ENCODE measurements at regions not wholly inside any gene's neighbourhood (a gene's known extent, or its start where the extent isn't known, plus 50 kb on each side); places are given as distances from the start of the nearest gene placed in this dataset.
A peak's percentile ranks its signal among the peaks of the same experiment; 100 is the strongest.

- H3K36me3 ChIP-seq (ENCODE audit: control insufficient read depth, insufficient read depth, low read length), result no peaks in the 10 kb centered on the region
- H3K27me3 ChIP-seq (ENCODE audit: control insufficient read depth, insufficient read depth, low read length), result no peaks in the 10 kb centered on the region
- H3K9me3 ChIP-seq (ENCODE audit: control insufficient read depth, low read length), result no peaks in the 10 kb centered on the region
- peaks cover 25% of the 10 kb centered on the region for H3K4me1 ChIP-seq (ENCODE audit: control insufficient read depth, insufficient read depth, low read length)
- peak overlapping the region; percentile 89 for H3K9ac ChIP-seq (ENCODE audit: low read length)
- peak overlapping the region; percentile 86 for H3K4me3 ChIP-seq (ENCODE audit: low read length)
Measured at GRCh38 chr3:11720917-11721411, 77.2 kb upstream of the VGLL4 start.

GRCh38 chr3:11720304-11720898 is 76.7 kb upstream of the VGLL4 start:
- Histone ChIP-seq H3K27me3 (ENCODE audit: control insufficient read depth, insufficient read depth, low read length) (no peaks in the 10 kb centered on the region), H3K9me3 (ENCODE audit: control insufficient read depth, low read length) (no peaks in the 10 kb centered on the region), H3K36me3 (ENCODE audit: control insufficient read depth, insufficient read depth, low read length) (no peaks in the 10 kb centered on the region), H3K9ac (ENCODE audit: low read length) (peak overlapping the region; percentile 89), H3K4me1 (ENCODE audit: control insufficient read depth, insufficient read depth, low read length) (peaks cover 25% of the 10 kb centered on the region), H3K4me3 (ENCODE audit: low read length) (peak overlapping the region; percentile 86)

- H3K9me3 ChIP-seq (ENCODE audit: control insufficient read depth, low read length), result no peaks in the 10 kb centered on the region
- H3K4me1 ChIP-seq (ENCODE audit: control insufficient read depth, insufficient read depth, low read length), result peaks cover 25% of the 10 kb centered on the region
- no peaks in the 10 kb centered on the region for H3K36me3 ChIP-seq (ENCODE audit: control insufficient read depth, insufficient read depth, low read length)
- H3K27me3 ChIP-seq (ENCODE audit: control insufficient read depth, insufficient read depth, low read length), result no peaks in the 10 kb centered on the region
- H3K9ac ChIP-seq (ENCODE audit: low read length), result peak overlapping the region; percentile 89
- H3K4me3 ChIP-seq (ENCODE audit: low read length), result peak overlapping the region; percentile 86
Measured at GRCh38 chr3:11719406-11720303, 75.9 kb upstream of the VGLL4 start.

DNA sequence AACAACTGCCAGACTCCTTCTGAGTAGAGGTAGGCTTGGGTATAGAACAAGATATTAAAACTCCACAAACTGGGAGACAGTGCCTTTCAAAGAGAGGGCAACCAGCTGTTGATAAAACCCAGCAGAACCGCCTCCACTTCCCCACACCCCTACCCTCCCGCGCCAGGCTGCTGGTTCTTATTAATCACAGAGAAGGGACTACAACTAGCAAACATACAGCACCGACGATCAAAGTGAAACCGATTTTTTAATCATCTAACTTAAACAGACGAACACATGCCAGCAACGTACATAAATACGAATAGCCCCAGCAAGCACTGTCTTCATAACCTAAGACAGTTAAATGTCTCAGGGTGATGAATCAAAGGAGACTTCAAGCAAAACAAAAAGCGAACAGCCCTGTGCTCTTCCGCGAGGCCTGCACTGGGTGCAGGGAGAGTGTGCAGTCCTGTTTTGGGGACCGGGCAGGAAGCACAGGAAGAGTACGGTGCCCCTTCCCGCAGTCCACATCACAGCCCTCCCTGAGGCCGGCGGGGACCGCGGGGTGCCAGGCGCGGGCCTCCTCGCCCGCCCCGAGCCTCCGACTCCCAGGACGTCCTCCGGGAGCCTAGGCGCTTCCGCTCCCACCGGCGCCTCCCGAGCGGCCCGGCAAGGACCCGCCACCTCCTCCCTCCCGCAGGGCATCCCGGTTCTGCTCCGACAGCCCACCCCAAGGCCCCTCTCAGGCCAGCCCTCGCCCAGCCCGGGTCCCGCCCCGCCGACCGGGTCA is 75.1 kb upstream of the VGLL4 start:
- Histone ChIP-seq H3K4me3 (ENCODE audit: low read length) (peak overlapping the region; percentile 86), H3K4me1 (ENCODE audit: control insufficient read depth, insufficient read depth, low read length) (peaks cover 25% of the 10 kb centered on the region), H3K27me3 (ENCODE audit: control insufficient read depth, insufficient read depth, low read length) (no peaks in the 10 kb centered on the region), H3K36me3 (ENCODE audit: control insufficient read depth, insufficient read depth, low read length) (no peaks in the 10 kb centered on the region), H3K9ac (ENCODE audit: low read length) (peak overlapping the region; percentile 89), H3K9me3 (ENCODE audit: control insufficient read depth, low read length) (no peaks in the 10 kb centered on the region)

- Histone ChIP-seq H3K4me3 (ENCODE audit: low read length) (peak overlapping the region; percentile 86), H3K9ac (ENCODE audit: low read length) (peak overlapping the region; percentile 89)
Measured at GRCh38 chr3:11717768-11718636, 74.3 kb upstream of the VGLL4 start.

GRCh38 chr3:11717301-11717700 is 73.6 kb upstream of the VGLL4 start:
- no peak overlapping the region for H3K4me3 ChIP-seq (ENCODE audit: low read length)

More at GRCh38 chr3:11717768-11718636, 74.3 kb upstream of the VGLL4 start:
- Histone ChIP-seq H3K36me3 (ENCODE audit: control insufficient read depth, insufficient read depth, low read length) (no peaks in the 10 kb centered on the region), H3K9me3 (ENCODE audit: control insufficient read depth, low read length) (no peaks in the 10 kb centered on the region), H3K27me3 (ENCODE audit: control insufficient read depth, insufficient read depth, low read length) (no peaks in the 10 kb centered on the region), H3K4me1 (ENCODE audit: control insufficient read depth, insufficient read depth, low read length) (peaks cover 25% of the 10 kb centered on the region)

GRCh38 chr3:11716573-11717290 is 73.0 kb upstream of the VGLL4 start:
- Histone ChIP-seq H3K9ac (ENCODE audit: low read length) (peak overlapping the region; percentile 12), H3K4me1 (ENCODE audit: control insufficient read depth, insufficient read depth, low read length) (peaks cover 23% of the 10 kb centered on the region), H3K27me3 (ENCODE audit: control insufficient read depth, insufficient read depth, low read length) (no peaks in the 10 kb centered on the region), H3K4me3 (ENCODE audit: low read length) (no peak overlapping the region), H3K9me3 (ENCODE audit: control insufficient read depth, low read length) (no peaks in the 10 kb centered on the region), H3K36me3 (ENCODE audit: control insufficient read depth, insufficient read depth, low read length) (no peaks in the 10 kb centered on the region)

More at GRCh38 chr3:11717301-11717700, 73.6 kb upstream of the VGLL4 start:
- Histone ChIP-seq H3K4me1 (ENCODE audit: control insufficient read depth, insufficient read depth, low read length) (peaks cover 25% of the 10 kb centered on the region), H3K36me3 (ENCODE audit: control insufficient read depth, insufficient read depth, low read length) (no peaks in the 10 kb centered on the region), H3K27me3 (ENCODE audit: control insufficient read depth, insufficient read depth, low read length) (no peaks in the 10 kb centered on the region), H3K9ac (ENCODE audit: low read length) (no peak overlapping the region), H3K9me3 (ENCODE audit: control insufficient read depth, low read length) (no peaks in the 10 kb centered on the region)

- no peak overlapping the region for H3K9ac ChIP-seq (ENCODE audit: low read length)
- peaks cover 12% of the 10 kb centered on the region for H3K4me1 ChIP-seq (ENCODE audit: control insufficient read depth, insufficient read depth, low read length)
- H3K4me3 ChIP-seq (ENCODE audit: low read length), result no peak overlapping the region
- no peaks in the 10 kb centered on the region for H3K9me3 ChIP-seq (ENCODE audit: control insufficient read depth, low read length)
- no peaks in the 10 kb centered on the region for H3K27me3 ChIP-seq (ENCODE audit: control insufficient read depth, insufficient read depth, low read length)
- H3K36me3 ChIP-seq (ENCODE audit: control insufficient read depth, insufficient read depth, low read length), result no peaks in the 10 kb centered on the region
Measured at GRCh38 chr3:11713171-11713570, 69.5 kb upstream of the VGLL4 start.

GRCh38 chr3:11712646-11713045 is 68.9 kb upstream of the VGLL4 start:
- Histone ChIP-seq H3K9me3 (ENCODE audit: control insufficient read depth, low read length) (no peaks in the 10 kb centered on the region), H3K4me3 (ENCODE audit: low read length) (no peak overlapping the region)

DNA sequence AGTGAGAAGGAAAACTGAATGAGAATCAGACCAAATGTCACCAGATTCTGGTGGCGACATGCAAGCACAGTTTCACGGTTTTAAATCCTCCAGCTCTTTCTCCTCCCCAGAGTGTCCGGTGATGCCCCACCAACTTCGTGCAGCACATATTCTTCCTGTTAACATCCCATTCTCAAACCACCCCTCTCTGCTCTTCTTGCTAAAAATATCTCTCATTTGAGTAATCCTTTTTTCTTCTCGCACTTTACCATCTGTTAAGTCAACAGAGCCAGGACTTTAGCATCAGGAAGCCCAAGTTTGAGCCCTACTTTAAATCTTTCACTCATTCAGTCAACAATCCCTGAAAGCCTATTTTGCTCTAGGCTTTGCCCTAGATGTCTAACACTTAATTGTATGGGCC is 68.2 kb upstream of the VGLL4 start:
- no peaks in the 10 kb centered on the region for H3K27me3 ChIP-seq (ENCODE audit: control insufficient read depth, insufficient read depth, low read length)
- H3K4me1 ChIP-seq (ENCODE audit: control insufficient read depth, insufficient read depth, low read length), result peaks cover 4% of the 10 kb centered on the region
- H3K9me3 ChIP-seq (ENCODE audit: control insufficient read depth, low read length), result no peaks in the 10 kb centered on the region
- H3K9ac ChIP-seq (ENCODE audit: low read length), result no peak overlapping the region
- H3K4me3 ChIP-seq (ENCODE audit: low read length), result no peak overlapping the region
- H3K36me3 ChIP-seq (ENCODE audit: control insufficient read depth, insufficient read depth, low read length), result no peaks in the 10 kb centered on the region

More at GRCh38 chr3:11712646-11713045, 68.9 kb upstream of the VGLL4 start:
- Histone ChIP-seq H3K9ac (ENCODE audit: low read length) (no peak overlapping the region), H3K36me3 (ENCODE audit: control insufficient read depth, insufficient read depth, low read length) (no peaks in the 10 kb centered on the region), H3K27me3 (ENCODE audit: control insufficient read depth, insufficient read depth, low read length) (no peaks in the 10 kb centered on the region), H3K4me1 (ENCODE audit: control insufficient read depth, insufficient read depth, low read length) (peaks cover 9% of the 10 kb centered on the region)

GRCh38 chr3:11709782-11710181 is 66.1 kb upstream of the VGLL4 start:
- H3K9me3 ChIP-seq (ENCODE audit: control insufficient read depth, low read length), result no peaks in the 10 kb centered on the region
- H3K4me1 ChIP-seq (ENCODE audit: control insufficient read depth, insufficient read depth, low read length), result no peaks in the 10 kb centered on the region
- no peaks in the 10 kb centered on the region for H3K36me3 ChIP-seq (ENCODE audit: control insufficient read depth, insufficient read depth, low read length)
- no peak overlapping the region for H3K4me3 ChIP-seq (ENCODE audit: low read length)
- no peaks in the 10 kb centered on the region for H3K27me3 ChIP-seq (ENCODE audit: control insufficient read depth, insufficient read depth, low read length)
- no peak overlapping the region for H3K9ac ChIP-seq (ENCODE audit: low read length)

Data from mucosa of stomach (tissue), 1 donor.